ENCODE measurements at regions not wholly inside any gene's neighbourhood (a gene's known extent, or its start where the extent isn't known, plus 50 kb on each side); places are given as distances from the start of the nearest gene placed in this dataset.

GRCh38 chr1:193658081-193658480 lies 471.7 kb upstream of the B3GALT2 start:
- no peak overlapping the region for H3K4me3 ChIP-seq (replicated peaks; ENCODE audit: insufficient read depth, low read length)
- no peak for DNase-seq (ENCODE audit: low read depth in 1 of 2, low spot score in 1 of 2)
- TF ChIP-seq POLR2AphosphoS5 (IDR thresholded peaks at IDR 0.05; ENCODE audit: low read depth) (no peak), GABPA (IDR thresholded peaks at IDR 0.05; ENCODE audit: low read depth) (no peak), SPI1 (IDR thresholded peaks at IDR 0.05; ENCODE audit: borderline replicate concordance, low read depth) (no peak), REST (IDR thresholded peaks at IDR 0.05; ENCODE audit: insufficient replicate concordance, low read depth) (no peak), CTCF (IDR thresholded peaks at IDR 0.05; ENCODE audit: insufficient read depth, low read length) (no peak)
- no peaks in the 10 kb centered on the region for H3K27me3 ChIP-seq (ENCODE audit: insufficient read depth, poor library complexity, severe bottlenecking)
- no peak overlapping the region for H3K27ac ChIP-seq (replicated peaks)

- TF ChIP-seq SPI1 (IDR thresholded peaks at IDR 0.05; ENCODE audit: borderline replicate concordance, low read depth) (no peak), REST (IDR thresholded peaks at IDR 0.05; ENCODE audit: insufficient replicate concordance, low read depth) (no peak), GABPA (IDR thresholded peaks at IDR 0.05; ENCODE audit: low read depth) (no peak), POLR2AphosphoS5 (IDR thresholded peaks at IDR 0.05; ENCODE audit: low read depth) (no peak), CTCF (IDR thresholded peaks at IDR 0.05; ENCODE audit: insufficient read depth, low read length) (no peak)
- no peak for DNase-seq (ENCODE audit: low read depth in 1 of 2, low spot score in 1 of 2)
- H3K4me3 ChIP-seq (replicated peaks; ENCODE audit: insufficient read depth, low read length) = no peak overlapping the region
- no peak overlapping the region for H3K27ac ChIP-seq (replicated peaks)
- no peaks in the 10 kb centered on the region for H3K27me3 ChIP-seq (ENCODE audit: insufficient read depth, poor library complexity, severe bottlenecking)
Measured at GRCh38 chr1:193657552-193657951, 471.1 kb upstream of the B3GALT2 start.

- H3K27me3 ChIP-seq (ENCODE audit: insufficient read depth, poor library complexity, severe bottlenecking) = no peaks in the 10 kb centered on the region
- no peak overlapping the region for H3K4me3 ChIP-seq (replicated peaks; ENCODE audit: insufficient read depth, low read length)
- TF ChIP-seq REST (IDR thresholded peaks at IDR 0.05; ENCODE audit: insufficient replicate concordance, low read depth) (no peak), CTCF (IDR thresholded peaks at IDR 0.05; ENCODE audit: insufficient read depth, low read length) (no peak), POLR2AphosphoS5 (IDR thresholded peaks at IDR 0.05; ENCODE audit: low read depth) (no peak), SPI1 (IDR thresholded peaks at IDR 0.05; ENCODE audit: borderline replicate concordance, low read depth) (no peak), GABPA (IDR thresholded peaks at IDR 0.05; ENCODE audit: low read depth) (no peak)
- DNase-seq (ENCODE audit: low read depth in 1 of 2, low spot score in 1 of 2) = no peak
- H3K27ac ChIP-seq (replicated peaks) = no peak overlapping the region
Measured at GRCh38 chr1:193656841-193657240, 470.4 kb upstream of the B3GALT2 start.

All from HL-60 (cell line).